GM21423 (cell line): ENCODE measurements at regions not wholly inside any gene's neighbourhood (a gene's known extent, or its start where the extent isn't known, plus 50 kb on each side); places are given as distances from the start of the nearest gene placed in this dataset.
"Not testable (repeated sequence)": the region's sequence is repeated elsewhere in the genome, so short reads cannot be mapped to it uniquely, and the experiment has no call there.

ENCODE experiments used
- ATAC-seq: cut with Tn5 transposase; IDR thresholded peaks from one replicate; pipeline ENCODE4 v1.9.1; 2021; ENCODE audit warnings: mild to moderate bottlenecking, moderate library complexity; ENCODE audit not compliant: unreplicated experiment

- ATAC-seq = no peak
Observed at GRCh38 chr1:190665045-190665444, 187.4 kb upstream of the BRINP3 start.

GRCh38 chr1:190667914-190668313, 190.2 kb upstream of the BRINP3 start:
- ATAC-seq = no peak

- ATAC-seq = no peak
Observed at GRCh38 chr1:190679044-190679443, 201.4 kb upstream of the BRINP3 start.

- no peak for ATAC-seq
Observed at GRCh38 chr1:190679454-190679853, 201.8 kb upstream of the BRINP3 start.

GRCh38 chr1:190679983-190680382, 202.3 kb upstream of the BRINP3 start:
- no peak for ATAC-seq

- ATAC-seq = no peak
Observed at GRCh38 chr1:190685676-190686075, 208.0 kb upstream of the BRINP3 start.

- no peak for ATAC-seq
Observed at GRCh38 chr1:190688096-190688495, 210.4 kb upstream of the BRINP3 start.

GRCh38 chr1:190698488-190698887, 220.8 kb upstream of the BRINP3 start:
- not testable (repeated sequence) for ATAC-seq

- no peak for ATAC-seq
Observed at GRCh38 chr1:190699165-190699564, 221.5 kb upstream of the BRINP3 start.

- no peak for ATAC-seq
Observed at GRCh38 chr1:190708418-190709057, 230.9 kb upstream of the BRINP3 start.

- ATAC-seq = no peak
Observed at GRCh38 chr1:190711069-190711468, 233.4 kb upstream of the BRINP3 start.

GRCh38 chr1:190717055-190717454, 239.4 kb upstream of the BRINP3 start:
- no peak for ATAC-seq

GRCh38 chr1:190736971-190737590, 259.4 kb upstream of the BRINP3 start:
- ATAC-seq = no peak

GRCh38 chr1:190738317-190738716, 260.7 kb upstream of the BRINP3 start:
- ATAC-seq = no peak

- no peak for ATAC-seq
Observed at GRCh38 chr1:190739926-190740325, 262.3 kb upstream of the BRINP3 start.

GRCh38 chr1:190747704-190748103, 270.0 kb upstream of the BRINP3 start:
- no peak for ATAC-seq

- ATAC-seq = no peak
Observed at GRCh38 chr1:190752131-190752530, 274.5 kb upstream of the BRINP3 start.

GRCh38 chr1:190754666-190755065, 277.0 kb upstream of the BRINP3 start:
- ATAC-seq = no peak

- ATAC-seq = peak; percentile 92
Observed at GRCh38 chr1:190759807-190760206, 282.1 kb upstream of the BRINP3 start.

- ATAC-seq = no peak
Observed at GRCh38 chr1:190762325-190762724, 284.7 kb upstream of the BRINP3 start.

GRCh38 chr1:190792873-190793272, 315.2 kb upstream of the BRINP3 start:
- no peak for ATAC-seq

- ATAC-seq = no peak
Observed at GRCh38 chr1:190807629-190808028, 330.0 kb upstream of the BRINP3 start.

- ATAC-seq = no peak
Observed at GRCh38 chr1:190808035-190808434, 330.4 kb upstream of the BRINP3 start.
